H1 (cell line): ENCODE measurements at regions not wholly inside any gene's neighbourhood (a gene's known extent, or its start where the extent isn't known, plus 50 kb on each side); places are given as distances from the start of the nearest gene placed in this dataset.

Source experiments
- RAD21 ChIP-seq, 2 experiments: IDR thresholded peaks in 1 of 2; conservative IDR thresholded peaks in 1 of 2; 2 replicates each; pipeline ENCODE4 v1.6.1; 2011; ENCODE audit warnings: low read depth in 2 of 2, low read length in 2 of 2, improper control_type of control experiment in 1 of 2, inconsistent platforms in 1 of 2, mild to moderate bottlenecking in 1 of 2, moderate library complexity in 1 of 2

GRCh38 chr4:132642016-132642817, 506.9 kb upstream of the PCDH10 start (continued):
- TF ChIP-seq RAD21 (IDR thresholded peaks at IDR 0.05 in 1 of 2, conservative IDR thresholded peaks at IDR 0.05 in 1 of 2; ENCODE audit: low read depth in 2 of 2, low read length in 2 of 2), result peak; percentile 97 to 99
